ENCODE measurements at regions not wholly inside any gene's neighbourhood (a gene's known extent, or its start where the extent isn't known, plus 50 kb on each side); places are given as distances from the start of the nearest gene placed in this dataset.

GRCh38 chr2:126981476-126981875 lies 82.8 kb downstream of the TEX51 start:
- TF ChIP-seq EZH2 (IDR thresholded peaks at IDR 0.05; ENCODE audit: borderline replicate concordance, low read length) (no peak), CTCF (IDR thresholded peaks at IDR 0.05; ENCODE audit: low read length) (no peak)
